Astrocyte of the hippocampus (primary cell): ENCODE measurements at regions not wholly inside any gene's neighbourhood (a gene's known extent, or its start where the extent isn't known, plus 50 kb on each side); places are given as distances from the start of the nearest gene placed in this dataset.
"Not testable (repeated sequence)": the region's sequence is repeated elsewhere in the genome, so short reads cannot be mapped to it uniquely, and the experiment has no call there.

Source experiments
- DNase-seq: peaks from one replicate; pipeline ENCODE4 v3.0.0; 2011; ENCODE audit warnings: low read depth, low spot score

DNA sequence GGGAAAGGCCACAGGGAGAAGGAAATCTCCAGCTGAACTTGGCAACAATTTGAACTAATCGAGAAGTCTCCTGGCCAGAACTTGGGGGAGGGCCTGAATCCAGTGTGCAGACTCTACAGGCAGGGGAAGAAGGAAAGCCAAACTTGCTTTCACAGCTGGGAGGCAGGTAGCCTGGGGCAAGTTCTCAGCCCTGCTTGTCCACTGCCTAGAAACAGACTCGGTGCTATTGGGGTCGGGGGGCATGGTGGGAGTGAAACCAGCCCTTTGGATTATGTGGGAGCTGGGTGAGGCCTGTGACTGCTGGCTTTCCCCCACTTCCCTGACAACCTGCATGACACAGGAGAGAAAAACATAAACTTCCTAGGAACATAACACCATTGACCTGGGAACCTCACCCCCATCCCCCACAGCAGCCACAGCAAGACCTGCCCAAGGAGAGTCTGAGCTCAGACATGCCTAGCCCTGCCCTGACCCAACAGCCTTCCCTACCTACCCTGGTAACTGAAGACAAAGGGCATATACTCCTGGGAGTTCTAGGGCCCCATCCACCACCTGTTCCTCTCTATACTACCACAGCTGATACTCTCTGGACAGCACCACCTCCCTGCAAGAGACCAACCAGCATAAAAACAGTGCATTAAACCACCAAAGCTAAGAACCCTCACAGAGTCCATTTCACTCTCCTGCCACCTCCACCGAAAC, 103.7 kb upstream of the MNS1 start:
- no peak for DNase-seq

DNA sequence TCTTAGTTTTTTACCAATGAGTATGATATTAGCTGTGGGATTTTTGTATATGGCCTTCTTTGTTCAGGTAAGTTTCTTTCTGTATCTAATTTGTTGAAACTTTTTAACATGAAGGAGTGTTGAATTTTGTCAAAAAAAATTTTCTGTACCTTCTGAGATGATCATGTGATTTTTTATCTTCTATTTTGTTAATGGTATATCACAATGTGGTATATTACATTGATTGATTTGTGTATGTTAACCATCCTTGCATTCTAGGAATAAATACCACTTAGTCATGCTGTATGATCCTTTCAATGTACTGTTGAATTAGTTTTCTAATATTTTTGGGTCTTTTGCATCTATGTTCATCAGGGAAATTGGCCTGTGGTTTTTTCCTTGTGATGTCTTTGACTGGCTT, 92.5 kb upstream of the MNS1 start:
- DNase-seq: no peak

DNA sequence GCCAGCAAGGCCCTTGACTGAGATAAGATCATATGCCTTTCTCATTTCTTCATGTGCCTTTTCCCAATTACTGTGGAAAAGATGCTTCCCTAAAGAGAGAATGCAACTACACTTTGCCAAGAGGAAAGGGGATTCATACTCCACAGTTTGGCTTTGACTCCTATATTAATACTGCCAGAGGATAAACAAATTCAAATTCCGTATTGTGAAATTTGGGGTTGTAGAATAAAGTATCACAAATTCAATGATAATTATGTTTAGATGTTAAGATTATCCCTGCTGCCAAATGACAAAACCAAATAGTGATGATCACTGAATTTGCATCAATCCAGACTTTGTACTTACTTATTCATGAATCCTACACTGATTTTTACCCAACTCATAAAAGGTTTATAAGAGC, 88.5 kb upstream of the MNS1 start:
- no peak for DNase-seq

DNA sequence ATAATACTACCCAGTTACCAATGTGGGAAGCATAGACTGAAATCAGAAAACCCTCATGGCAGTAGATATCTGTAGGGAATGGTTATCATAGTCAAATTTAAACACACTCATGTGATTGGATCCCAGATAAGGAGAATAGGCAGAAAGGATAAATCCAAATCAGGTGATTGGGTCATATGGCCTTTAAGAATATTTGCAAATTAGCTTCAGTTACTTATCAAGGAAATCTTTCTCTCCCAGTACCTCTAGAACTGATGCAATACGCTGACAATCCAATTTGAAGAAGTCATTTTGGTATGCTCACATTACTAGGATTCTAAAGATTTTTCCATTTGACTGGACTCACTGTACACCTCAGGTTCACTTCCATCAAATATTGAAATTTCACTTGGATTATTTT, 87.7 kb upstream of the MNS1 start:
- no peak for DNase-seq

DNA sequence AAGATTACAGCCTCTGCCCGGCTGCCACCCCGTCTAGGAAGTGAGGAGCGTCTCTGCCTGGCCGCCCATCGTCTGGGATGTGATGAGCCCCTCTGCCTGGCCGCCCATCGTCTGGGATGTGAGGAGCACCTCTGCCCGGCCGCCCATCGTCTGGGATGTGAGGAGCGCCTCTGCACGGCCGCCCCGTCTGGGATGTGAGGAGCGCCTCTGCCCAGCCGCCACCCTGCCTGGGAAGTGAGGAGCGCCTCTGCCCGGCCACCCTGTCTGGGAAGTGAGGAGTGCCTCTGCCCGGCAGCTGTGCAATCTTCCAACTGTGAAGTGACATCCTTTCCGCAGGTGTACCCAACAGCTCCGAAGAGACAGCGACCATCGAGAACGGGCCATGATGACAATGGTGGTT, 75.6 kb upstream of the MNS1 start:
- DNase-seq: not testable (repeated sequence)

DNA sequence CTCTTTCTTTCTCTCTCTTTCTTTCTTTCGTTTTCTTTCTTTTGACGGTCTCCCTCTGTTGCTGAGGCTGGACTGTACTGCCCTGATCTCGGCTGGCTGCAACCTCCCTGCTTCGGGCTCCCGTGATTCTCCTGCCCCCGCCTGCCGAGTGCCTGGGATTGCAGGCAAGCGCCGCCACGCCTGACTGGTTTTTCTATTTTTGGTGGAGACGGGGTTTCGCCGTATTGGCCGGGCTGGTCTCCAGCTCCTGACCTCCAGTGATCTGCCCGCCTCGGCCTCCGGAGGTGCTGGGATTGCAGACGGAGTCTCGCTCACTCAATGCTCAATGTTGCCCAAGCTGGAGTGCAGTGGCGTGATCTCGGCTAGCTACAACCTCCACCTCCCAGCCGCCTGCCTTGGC, 75.2 kb upstream of the MNS1 start:
- DNase-seq: not testable (repeated sequence)

DNA sequence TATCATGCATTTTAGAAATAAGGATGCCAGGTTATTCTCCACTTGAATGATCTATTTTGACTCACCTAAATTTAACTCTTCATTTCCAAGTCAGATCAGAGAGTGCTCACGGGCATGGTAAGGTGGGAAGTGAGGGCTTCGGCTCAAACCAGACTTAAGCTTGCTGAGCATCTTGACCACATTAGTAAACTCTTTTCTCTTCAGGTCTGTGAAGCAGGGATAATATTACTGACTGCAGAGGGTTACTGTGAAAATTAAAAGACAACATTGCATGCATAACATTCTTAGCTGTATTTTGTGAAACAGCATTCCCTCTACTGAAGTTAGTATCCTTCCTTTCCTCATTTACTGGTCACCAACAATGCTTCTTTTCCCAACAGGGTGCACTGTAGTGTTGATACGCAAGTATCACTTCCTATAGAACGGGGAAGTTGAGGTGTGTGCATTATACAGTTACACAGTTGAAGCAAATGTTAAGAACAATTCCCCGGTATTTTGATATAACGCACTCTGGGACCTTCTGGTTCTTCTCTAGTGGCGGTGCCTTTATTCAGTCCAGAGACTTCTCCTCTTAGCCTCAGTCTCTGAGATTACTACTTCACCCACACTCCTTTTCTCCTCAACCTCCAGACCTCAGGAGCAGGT, 74.1 kb upstream of the MNS1 start:
- no peak for DNase-seq

DNA sequence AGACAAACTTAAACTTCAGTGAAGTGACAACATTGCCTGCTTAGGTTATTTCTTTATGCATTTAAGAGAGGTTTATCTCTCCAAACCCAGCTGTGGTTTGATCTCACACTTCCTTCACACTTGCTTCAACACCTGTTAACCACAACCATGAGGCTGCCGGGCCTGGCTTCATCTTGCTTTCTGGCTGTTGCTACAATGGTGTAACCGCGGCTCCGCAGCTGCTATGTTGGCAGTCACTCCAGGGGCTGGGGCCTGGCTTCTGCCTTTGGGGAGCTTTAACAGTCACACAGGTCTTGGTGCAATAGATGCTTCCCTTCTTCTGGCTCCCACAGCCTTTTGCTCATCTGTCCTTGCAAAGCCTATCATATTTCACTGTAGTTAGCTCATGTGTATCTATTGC, 72.9 kb upstream of the MNS1 start:
- no peak for DNase-seq

DNA sequence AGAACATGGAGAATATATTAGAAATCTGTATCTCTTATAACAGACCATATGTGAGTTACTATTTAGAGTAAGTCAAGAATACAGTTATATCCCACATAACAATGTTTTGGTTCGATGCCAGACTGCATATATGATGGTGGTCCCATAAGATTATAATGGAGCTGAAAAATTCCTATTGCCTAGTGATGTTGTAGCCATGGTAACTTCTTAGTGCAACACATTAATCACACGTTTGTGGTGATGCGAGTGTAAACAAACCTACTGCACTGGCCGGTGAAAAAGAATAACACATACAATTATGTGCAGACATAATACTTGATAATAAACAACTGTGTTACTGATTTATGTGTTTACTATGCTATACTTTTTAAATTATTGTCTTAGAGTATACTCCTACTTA, 69.8 kb upstream of the MNS1 start:
- no peak for DNase-seq

DNA sequence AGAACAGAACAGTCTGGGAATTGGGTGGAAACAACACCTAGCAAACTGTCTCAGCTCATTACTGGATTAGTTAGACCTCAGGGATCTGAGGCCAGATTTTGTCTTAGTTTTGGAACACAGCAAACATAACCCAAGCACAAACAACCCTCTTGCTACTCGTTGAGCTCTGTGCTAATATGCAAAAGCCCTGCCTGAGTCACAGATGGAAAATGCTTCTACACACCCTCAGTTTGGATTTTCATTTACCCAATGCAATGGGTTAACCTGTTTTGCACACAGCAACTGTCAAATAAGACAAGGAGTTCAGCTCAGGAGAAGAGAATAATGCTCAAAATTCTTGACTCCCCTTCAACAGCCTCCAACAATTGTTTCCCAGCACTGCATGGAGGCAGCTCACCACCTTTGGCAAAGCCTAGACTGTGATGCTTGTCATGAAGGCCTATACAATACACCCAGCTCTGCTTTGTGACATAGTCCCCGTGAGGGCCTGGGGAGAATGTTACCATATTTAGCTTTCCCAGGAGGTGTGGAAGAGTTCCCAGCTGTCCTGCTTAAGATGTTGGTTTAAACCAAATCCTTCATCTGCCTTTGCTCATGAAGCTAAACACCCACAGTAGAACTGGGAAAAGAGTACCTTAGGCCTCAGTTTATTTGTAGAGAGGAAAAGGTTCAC, 68.9 kb upstream of the MNS1 start:
- no peak for DNase-seq

DNA sequence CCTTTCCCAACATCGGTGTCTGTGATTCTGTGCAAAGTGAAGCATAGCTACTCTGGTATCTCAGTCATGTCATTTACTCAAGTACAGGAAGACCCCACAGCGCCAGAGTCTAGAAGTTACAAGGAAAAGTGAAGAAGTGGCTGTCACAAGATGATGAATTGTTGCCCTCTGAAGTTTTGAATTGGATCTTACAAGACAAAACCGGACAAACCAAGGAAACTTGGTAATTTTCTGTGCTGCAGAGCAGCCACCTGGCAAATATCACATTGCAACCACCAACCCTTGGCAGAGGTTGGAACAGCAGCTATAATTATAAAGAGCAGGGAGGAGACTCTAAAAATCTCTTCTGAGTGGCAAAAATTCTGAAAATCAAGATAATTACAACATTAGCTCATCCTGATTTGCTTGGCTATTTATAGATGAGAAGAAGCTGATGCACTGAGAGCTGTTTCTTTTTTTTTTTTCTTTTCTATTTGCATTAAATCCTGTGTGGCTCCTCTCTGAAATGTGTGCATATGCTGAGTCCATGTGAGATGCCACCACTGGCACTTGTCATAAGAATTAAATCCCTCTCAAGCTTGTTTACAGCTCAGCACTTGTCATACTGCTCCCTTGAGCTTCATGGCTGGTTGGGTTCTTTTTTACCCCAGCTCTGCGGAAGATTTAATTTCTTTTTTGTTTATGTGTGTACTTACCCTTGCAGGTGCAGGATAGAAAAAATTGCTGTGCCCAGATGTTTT, 68.0 kb upstream of the MNS1 start:
- DNase-seq: peak; percentile 21

DNA sequence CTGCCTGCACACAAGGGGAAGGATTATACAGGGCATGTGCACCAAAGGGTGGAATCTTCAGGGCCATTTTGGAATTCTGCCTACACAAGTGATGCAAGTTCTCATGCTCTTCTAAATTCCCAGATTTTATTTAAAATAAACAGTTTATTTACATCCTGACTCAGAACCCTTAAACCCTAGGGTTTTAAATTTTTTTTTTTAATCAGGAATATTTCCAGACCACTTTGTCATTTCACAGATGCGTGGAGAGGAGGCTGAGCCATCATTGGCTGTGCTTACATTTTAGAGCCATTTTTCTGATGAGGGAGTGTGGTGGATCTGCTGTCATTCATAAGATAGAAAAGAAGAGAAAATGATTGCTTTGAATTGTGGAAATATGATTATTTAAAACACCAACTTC, 65.2 kb upstream of the MNS1 start:
- DNase-seq: no peak

DNA sequence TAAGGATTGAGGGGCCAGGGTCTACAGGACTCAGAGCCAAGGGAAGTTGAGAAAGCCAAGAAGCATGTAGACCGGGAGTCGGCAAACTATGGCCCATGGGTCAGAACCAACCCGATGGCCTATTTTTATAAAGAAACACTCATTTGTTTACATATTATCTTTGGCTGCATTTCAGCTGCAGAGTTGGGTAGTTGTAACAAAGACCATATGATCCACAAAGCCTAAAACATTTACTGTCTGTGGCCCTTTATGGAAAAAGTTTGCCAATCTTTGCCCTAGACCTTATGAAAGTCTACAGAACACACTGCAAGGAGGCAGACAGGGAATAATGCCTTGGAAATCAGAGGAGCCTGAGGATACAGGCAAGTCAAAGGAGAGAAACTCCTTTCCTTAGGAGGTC, 63.2 kb upstream of the MNS1 start:
- no peak for DNase-seq

DNA sequence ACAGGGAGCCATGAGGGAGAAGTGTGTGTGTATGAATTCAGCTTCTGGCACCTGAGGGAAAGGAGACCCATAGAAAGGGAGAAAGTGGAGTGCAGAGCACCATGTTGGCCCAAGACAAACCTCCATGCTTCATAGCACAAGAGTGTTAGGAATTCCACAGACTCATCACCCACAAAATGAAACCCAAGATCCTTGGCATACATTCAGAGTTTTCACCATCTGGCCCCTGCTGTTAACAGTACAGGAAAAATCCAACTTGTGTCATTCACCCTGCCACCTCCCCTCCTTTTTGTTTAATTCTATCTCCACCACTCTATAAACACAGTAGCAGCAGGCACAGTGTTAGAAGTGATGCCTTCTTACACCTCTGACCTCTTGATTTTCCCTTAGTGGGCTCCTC, 60.0 kb upstream of the MNS1 start:
- peak; percentile 59 for DNase-seq

DNA sequence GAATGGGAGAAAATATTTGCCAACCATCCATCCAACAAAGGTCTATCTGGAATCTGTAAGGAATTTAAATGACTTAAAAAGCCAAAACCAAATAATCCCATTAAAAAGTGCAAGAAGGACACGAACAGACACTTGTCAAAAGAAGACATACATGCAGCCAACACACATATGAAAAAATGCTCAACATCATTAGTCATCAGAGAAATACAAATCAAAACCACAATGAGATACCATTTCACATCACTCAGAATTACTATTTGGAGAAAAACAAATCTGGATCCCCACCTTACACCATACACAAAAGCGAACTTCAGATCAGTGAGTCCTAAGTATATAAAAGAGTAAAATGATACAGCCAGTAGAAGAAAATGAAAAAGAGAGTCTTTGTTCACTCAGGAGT, 58.6 kb upstream of the MNS1 start:
- peak; percentile 2 for DNase-seq

DNA sequence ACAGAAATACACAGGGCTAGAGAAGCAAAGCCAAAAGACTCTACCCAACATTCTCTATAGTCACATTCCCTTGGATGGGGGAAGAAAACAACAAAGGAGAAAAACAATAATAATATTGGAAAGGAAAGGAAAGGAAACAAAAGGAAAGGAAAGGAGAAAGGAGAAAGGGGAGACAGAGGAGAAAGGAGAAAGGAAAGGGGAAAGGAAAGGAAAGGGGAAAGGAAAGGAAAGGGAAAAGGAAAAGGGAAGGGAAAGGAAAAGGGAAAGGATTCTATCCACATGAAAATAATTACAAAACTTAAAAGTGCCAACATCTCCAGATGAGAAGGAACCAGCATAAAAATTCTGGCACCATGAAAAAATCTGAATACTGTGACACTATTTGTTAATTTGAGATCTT, 54.1 kb upstream of the MNS1 start:
- DNase-seq: no peak
